ENCODE measurements at regions not wholly inside any gene's neighbourhood (a gene's known extent, or its start where the extent isn't known, plus 50 kb on each side); places are given as distances from the start of the nearest gene placed in this dataset.

DNA sequence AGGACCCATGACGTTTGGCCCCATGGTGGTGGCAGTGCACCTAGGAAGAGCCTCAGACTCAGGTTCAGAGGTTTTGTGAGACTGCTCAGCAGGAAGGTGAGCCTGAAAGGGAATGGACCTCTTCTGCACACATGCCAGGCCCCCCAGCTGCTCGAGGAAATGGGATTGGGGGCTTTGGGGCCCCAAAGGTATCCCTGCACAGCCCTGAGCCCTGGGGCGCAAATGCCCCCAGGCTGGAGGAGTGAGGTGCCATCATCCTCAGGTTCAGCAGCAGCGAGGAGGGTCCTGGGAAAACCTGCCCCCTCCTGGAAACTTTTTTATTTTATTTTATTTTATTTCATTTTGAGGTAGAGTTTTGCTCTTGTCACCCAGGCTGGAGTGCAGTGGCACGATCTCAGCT, 171.8 kb upstream of the MVB12B start:
- no peak for TF ChIP-seq CTCF (IDR thresholded peaks at IDR 0.05; ENCODE audit: borderline replicate concordance, control extremely low read depth, extremely low read depth, insufficient read depth, missing control alignments)
- in situ Hi-C loops (cut with MboI; ENCODE audit: low sequenced_read_pairs, unreplicated experiment), result no loop called here
- peak; percentile 4 for DNase-seq (ENCODE audit: low spot score)

GRCh38 chr9:126155756-126156664, 170.6 kb upstream of the MVB12B start:
- peak; percentile 6 for DNase-seq (ENCODE audit: low spot score)
- in situ Hi-C loops (cut with MboI; ENCODE audit: low sequenced_read_pairs, unreplicated experiment), result no loop called here

GRCh38 chr9:126156898-126157297, 169.7 kb upstream of the MVB12B start:
- TF ChIP-seq CTCF (IDR thresholded peaks at IDR 0.05; ENCODE audit: borderline replicate concordance, control extremely low read depth, extremely low read depth, insufficient read depth, missing control alignments), result no peak
- DNase-seq (ENCODE audit: low spot score), result peak; percentile 1
- in situ Hi-C loops (cut with MboI; ENCODE audit: low sequenced_read_pairs, unreplicated experiment), result no loop called here

More at GRCh38 chr9:126155756-126156664, 170.6 kb upstream of the MVB12B start:
- TF ChIP-seq CTCF (IDR thresholded peaks at IDR 0.05; ENCODE audit: borderline replicate concordance, control extremely low read depth, extremely low read depth, insufficient read depth, missing control alignments), result no peak

DNA sequence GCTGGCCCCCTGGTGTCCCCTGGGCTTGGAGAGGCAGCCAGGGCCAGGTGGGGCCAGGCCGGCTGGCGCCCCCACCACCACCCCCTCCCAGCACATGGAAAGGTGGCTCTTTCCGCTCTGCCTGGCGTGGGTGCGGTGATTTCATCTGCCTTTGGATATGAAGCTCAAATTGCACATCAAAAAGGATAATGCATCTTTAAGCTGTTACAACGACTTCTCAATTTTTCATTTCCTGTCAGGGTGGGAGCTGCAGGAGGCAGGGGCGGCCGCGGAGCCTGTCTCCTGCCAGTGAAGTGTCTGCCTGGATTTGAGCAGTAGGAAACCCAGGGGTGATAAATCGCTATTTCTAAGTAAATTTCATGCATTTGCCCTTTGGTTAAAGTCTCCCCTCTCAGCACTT, 169.2 kb upstream of the MVB12B start:
- DNase-seq (ENCODE audit: low spot score), result no peak
- TF ChIP-seq CTCF (IDR thresholded peaks at IDR 0.05; ENCODE audit: borderline replicate concordance, control extremely low read depth, extremely low read depth, insufficient read depth, missing control alignments), result no peak
- in situ Hi-C loops (cut with MboI; ENCODE audit: low sequenced_read_pairs, unreplicated experiment), result no loop called here

- peak; percentile 5 for DNase-seq (ENCODE audit: low spot score)
- TF ChIP-seq CTCF (IDR thresholded peaks at IDR 0.05; ENCODE audit: borderline replicate concordance, control extremely low read depth, extremely low read depth, insufficient read depth, missing control alignments), result no peak
- in situ Hi-C loops (cut with MboI; ENCODE audit: low sequenced_read_pairs, unreplicated experiment), result no loop called here
Measured at GRCh38 chr9:126157826-126158587, 168.6 kb upstream of the MVB12B start.

DNA sequence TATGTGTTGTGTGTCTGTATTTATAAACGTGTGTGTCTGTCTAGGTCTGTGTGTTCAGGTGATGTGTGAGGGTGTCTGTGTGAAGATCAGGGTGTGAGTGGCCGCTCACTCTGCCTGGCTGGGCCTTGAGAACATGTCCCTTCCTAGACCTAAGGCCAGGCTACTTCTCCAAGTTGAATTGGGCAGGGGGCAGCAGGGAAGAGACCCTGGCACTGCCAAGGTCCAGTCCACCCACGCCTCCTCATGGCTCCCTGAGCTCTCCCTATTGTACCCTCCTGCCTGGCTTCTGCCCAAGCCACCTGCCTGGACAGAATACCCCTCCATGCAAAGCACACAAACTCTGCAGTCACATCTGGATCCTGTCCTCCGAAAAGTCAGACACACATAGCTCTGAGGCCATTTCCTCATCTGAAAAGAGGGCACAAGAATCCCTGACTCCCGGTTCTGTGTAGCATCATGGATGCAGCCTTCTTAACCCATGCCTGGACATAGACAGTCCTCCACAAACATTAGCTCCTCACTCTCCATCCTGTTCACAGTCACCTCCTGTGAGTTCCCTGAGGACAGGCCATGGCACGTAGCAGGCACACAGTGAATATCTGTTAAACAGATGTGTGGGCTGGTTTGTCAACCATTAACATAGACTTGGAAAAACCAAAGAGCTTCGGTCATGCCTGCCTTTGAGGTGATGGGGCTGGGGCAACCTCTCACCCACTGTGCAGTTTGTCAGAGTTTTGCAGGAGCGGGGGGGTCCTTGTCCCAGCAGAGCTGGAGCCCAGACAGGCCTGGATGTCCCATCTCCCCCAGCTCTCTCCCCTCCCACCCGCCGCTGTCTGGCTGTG, 167.8 kb upstream of the MVB12B start:
- in situ Hi-C loops (cut with MboI; ENCODE audit: low sequenced_read_pairs, unreplicated experiment), result no loop called here
- peak; percentile 6 for DNase-seq (ENCODE audit: low spot score)
- TF ChIP-seq CTCF (IDR thresholded peaks at IDR 0.05; ENCODE audit: borderline replicate concordance, control extremely low read depth, extremely low read depth, insufficient read depth, missing control alignments), result no peak

All from GM13976 (cell line).